ENCODE measurements at regions not wholly inside any gene's neighbourhood (a gene's known extent, or its start where the extent isn't known, plus 50 kb on each side); places are given as distances from the start of the nearest gene placed in this dataset.

- DNase-seq (ENCODE audit: low spot score), result no peak
Observed at GRCh38 chr21:35370671-35371070, 321.6 kb upstream of the RUNX1 start.

GRCh38 chr21:35370071-35370470 lies 321.0 kb upstream of the RUNX1 start:
- no peak for DNase-seq (ENCODE audit: low spot score)

DNA sequence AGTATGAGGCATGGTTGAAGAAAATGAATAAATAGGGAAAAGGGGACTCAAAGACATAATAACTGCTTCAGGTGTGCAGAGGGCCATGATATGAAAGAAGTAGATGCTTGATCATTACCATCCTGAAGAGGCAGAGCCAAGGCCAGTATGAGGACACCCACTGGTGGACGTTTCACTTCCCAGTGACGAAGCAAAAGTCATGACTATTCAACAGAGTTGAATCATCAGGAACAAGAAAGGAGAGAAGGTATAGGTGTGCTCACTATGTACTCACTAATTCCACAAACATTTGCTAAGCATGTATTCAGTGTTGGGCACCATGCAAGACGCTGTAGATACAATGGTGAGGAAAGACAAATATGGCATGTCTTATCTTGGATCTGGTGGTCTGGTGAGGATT lies 319.2 kb upstream of the RUNX1 start:
- DNase-seq (ENCODE audit: low spot score), result no peak

DNA sequence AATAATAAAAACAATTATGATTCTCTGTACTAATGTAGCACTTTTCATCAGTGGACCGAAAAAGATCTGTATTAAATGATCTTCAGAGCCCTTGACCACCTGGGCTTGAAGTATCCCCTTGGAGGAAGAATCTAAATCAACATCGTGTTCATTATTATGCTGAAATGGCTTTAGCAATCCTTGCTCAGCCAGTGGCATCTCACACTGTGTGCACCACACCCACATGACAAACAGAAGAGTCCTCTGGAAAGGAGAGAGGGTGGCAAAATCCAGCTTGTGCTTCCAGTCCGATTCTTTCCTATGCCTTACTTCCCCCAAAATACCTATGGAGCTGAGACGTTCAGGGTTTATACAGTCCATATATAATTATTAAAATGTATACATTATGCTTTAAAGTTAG lies 318.5 kb upstream of the RUNX1 start:
- no peak for DNase-seq (ENCODE audit: low spot score)

DNA sequence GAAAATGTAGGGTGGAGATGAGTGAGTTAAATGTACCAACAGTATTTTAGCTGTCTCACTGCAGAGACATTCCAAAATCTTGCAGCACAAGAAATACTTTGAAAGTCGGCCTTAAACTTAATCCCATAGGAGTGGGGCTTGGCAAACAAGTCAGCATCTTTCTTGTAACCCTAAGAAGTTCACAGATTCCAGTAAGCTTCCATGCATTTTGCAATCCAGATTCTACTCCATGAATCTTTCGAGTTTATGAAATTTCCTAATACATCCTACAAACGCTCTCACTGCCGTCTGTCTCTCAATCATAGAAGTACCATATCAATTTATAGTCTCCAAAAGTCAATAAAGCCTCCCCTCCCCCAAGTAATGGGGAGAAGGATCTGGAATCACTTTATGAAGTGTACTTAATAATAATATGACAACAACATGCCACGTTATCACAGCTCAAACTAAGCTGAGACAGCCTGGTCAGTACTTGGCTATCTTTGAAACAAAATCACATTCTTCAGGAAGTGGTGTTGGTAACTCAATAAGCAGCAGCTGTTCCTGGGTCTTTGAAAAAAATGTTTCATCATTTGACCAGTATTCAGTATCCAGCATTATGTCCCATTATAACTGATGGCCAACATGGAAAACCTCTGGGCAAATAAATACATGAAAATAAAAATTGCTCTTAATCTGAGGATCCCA lies 317.4 kb upstream of the RUNX1 start:
- DNase-seq (ENCODE audit: low spot score), result no peak

DNA sequence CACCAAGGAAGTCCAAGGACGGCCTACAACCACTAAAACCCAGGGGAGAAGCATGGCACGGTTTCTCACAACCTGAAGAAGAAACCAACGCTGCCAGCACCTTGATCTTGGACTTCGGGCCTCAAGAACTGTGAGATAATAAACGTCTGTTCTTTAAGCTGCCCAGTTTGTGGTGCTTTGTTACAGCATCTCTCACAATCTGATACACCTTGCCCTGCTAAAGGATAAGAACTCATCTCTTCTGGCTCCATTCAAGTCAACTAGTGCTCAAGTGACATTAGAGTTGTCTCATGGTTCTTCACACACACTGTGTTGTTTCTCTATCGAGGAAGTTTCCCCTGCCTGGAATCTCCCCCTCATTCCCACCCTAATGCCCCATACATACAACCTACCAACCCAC lies 314.4 kb upstream of the RUNX1 start:
- no peak for DNase-seq (ENCODE audit: low spot score)

- DNase-seq (ENCODE audit: low spot score), result no peak
Observed at GRCh38 chr21:35361988-35362387, 312.9 kb upstream of the RUNX1 start.

- DNase-seq (ENCODE audit: low spot score), result no peak
Observed at GRCh38 chr21:35360870-35361570, 311.9 kb upstream of the RUNX1 start.

DNA sequence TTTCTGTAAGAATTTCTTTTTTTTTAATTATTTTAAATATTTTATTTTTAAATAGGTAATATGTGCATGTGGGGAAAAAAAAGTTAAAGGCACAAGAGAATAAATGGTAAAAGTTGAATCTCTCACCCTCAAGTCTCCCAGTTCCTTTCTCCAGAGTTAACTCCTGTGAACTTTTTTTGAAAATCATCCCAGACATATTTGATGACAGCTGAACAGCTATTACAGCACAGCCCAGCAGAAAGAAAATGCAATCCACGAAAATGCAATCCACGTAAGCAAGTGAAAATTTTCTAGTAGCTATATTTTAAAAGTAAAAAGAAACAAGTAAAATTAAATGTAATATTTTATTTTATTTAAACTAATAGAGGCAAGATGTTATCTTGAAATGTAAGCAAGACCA lies 310.0 kb upstream of the RUNX1 start:
- no peak for DNase-seq (ENCODE audit: low spot score)

GRCh38 chr21:35358008-35358407 lies 308.9 kb upstream of the RUNX1 start:
- no peak for DNase-seq (ENCODE audit: low spot score)

GRCh38 chr21:35357041-35357780 lies 308.1 kb upstream of the RUNX1 start:
- DNase-seq (ENCODE audit: low spot score), result no peak

DNA sequence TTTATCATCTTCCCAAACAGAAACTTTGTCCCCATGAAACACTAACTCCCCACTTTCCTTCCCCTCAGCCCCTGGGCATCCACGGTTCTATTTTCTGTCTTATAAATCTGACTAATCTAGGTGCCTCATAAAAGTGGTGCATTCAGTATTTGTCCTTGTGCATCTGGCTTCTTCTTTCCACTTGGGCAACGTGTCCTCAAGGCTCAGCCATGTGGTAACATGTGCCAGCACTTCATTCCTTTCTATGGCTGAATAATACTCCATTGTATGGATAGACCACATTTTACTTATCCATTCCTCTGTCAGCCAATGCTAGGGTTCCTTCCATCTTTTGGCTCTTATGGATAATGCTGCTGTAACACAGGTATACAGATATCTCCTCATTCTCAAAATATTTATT lies 305.0 kb upstream of the RUNX1 start:
- DNase-seq (ENCODE audit: low spot score), result no peak

GRCh38 chr21:35352793-35353192 lies 303.7 kb upstream of the RUNX1 start:
- DNase-seq (ENCODE audit: low spot score), result no peak

- DNase-seq (ENCODE audit: low spot score), result no peak
Observed at GRCh38 chr21:35352066-35352770, 303.1 kb upstream of the RUNX1 start.

DNA sequence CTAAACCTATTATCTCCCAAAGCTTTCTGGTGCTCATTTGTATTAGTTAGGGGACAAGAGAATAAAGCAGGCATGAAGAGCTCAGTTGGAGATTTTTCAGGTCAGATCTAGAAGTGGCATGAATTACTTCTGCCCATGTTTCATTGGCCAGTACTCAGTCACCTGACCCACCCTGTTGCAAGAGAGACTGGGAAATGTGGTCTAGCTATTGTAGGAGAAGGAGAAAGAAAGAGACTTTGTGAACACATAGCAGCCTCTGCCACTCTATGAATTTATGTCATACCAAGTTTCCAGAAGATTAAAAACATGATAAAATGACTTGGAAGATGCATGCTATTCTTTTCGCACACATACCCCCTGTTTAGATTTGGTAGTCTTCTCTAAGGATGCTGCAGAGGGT lies 302.3 kb upstream of the RUNX1 start:
- no peak for DNase-seq (ENCODE audit: low spot score)

DNA sequence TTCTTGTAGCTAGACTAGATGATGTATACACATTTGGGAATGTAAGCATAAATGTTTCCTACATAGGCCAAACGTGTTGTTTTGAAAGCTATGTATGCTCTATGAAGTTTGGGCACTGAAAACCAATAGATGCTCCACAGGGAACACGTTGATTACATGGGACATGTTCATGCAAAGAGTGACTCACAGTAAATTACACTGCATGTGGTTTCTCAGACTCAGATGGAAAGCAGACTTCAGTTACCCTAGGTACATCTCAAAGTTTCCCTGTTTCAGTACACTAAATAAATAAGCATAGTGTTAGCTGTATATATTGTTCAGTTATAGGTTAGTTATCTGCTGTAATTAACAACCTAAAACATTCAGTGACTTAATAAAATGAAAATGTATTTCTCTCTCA lies 301.9 kb upstream of the RUNX1 start:
- no peak for DNase-seq (ENCODE audit: low spot score)

DNA sequence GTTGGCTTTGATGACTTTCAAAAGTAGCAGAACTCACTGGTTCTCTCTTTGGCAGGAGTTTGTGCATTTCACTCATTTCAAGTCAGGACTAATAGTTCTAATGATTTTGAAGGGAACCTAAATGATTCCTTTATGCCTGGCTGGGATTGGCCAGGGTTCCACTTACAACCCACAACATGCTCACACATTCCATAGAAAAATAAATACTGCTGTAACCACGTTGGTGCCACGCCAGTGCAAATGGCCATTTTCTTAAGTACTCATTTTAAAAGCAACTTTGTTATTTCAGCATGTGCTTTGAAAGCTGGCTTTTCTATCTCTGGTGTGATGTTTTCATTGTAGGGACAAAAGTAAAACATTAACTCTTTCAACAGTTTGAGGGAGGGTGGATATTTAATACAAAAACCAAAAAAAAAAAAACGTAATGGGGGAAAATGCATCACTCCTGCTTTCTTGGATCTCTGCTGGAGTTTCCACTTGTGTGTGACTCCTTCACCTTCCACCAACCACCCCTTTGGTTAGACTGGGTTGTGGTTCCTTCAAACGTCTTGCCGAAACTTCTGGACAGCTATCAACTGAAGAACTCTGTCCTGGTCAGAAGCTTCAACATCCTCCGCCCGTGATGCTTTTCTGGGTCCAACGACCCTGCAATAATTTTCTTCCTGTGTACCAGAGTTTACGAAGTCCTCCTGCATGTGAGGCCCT lies 300.4 kb upstream of the RUNX1 start:
- DNase-seq (ENCODE audit: low spot score), result no peak

- no peak for DNase-seq (ENCODE audit: low spot score)
Observed at GRCh38 chr21:35348686-35349085, 299.6 kb upstream of the RUNX1 start.

- DNase-seq (ENCODE audit: low spot score), result no peak
Observed at GRCh38 chr21:35346697-35347096, 297.6 kb upstream of the RUNX1 start.

GRCh38 chr21:35345954-35346353 lies 296.9 kb upstream of the RUNX1 start:
- no peak for DNase-seq (ENCODE audit: low spot score)

DNA sequence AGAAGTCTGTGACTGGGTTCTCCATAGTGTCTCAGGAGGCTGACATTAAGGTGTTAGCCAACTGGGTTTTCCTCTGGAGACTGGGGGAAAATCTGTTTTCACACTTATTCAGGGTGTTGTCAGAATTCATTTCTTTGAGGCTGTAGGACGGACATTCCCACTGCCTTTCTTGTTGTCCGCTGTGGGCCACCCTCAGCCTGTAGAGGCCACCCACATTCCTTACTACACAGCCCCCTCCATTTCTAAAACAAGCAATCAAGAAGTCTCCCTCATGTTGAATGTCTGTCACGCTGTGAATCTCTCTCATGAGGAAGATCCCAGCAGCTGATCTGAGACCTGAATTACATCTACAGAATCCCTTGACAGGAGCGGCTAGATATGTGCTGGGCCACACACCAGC lies 295.5 kb upstream of the RUNX1 start:
- no peak for DNase-seq (ENCODE audit: low spot score)
